A673 (cell line): ENCODE measurements at regions not wholly inside any gene's neighbourhood (a gene's known extent, or its start where the extent isn't known, plus 50 kb on each side); places are given as distances from the start of the nearest gene placed in this dataset.

Experiments
- BruUV-seq: library from RNA; stranded (reverse); fragments of 400-500 nt; replicated peaks from 2 replicates; lab custom pipeline; 2021; lab: Mats Ljungman, UMichigan
- CTCF ChIA-PET: fragments of 300-600 bp; sonication (Branson Sonifier 250); formaldehyde crosslinking; loops from one replicate; lab custom pipeline; 2022; ENCODE audit warnings: antibody characterized with exemption; lab: Charles Lee
- POLR2A ChIA-PET: fragments of 300-600 bp; sonication (Branson Sonifier 250); formaldehyde crosslinking; loops from one replicate; lab custom pipeline; 2022; ENCODE audit warnings: antibody characterized with exemption; ENCODE audit not compliant: low non-redundant PET; lab: Charles Lee
- DNase-seq: peaks from one replicate; pipeline ENCODE4 v3.0.0-alpha.2; 2015; ENCODE audit warnings: low spot score
- H3K27ac ChIP-seq: fragments of 200-600 bp; sonication (generic); 2 replicates; pipeline ENCODE4 v1.5.1; 2016; ENCODE audit warnings: mixed run types, low read depth, mild to moderate bottlenecking, mixed read lengths, antibody characterized with exemption, low read length; ENCODE audit not compliant: poor library complexity, severe bottlenecking
- H3K27me3 ChIP-seq: fragments of 200-600 bp; sonication (generic); replicated peaks from 2 replicates; pipeline ENCODE4 v1.6.1; 2017; ENCODE audit warnings: mixed run types, low read depth, mild to moderate bottlenecking, mixed read lengths, antibody characterized with exemption, low read length; ENCODE audit not compliant: insufficient read depth, poor library complexity
- H3K36me3 ChIP-seq: fragments of 200-600 bp; sonication (generic); 2 replicates; pipeline ENCODE4 v1.6.1; 2016; ENCODE audit warnings: mixed run types, mild to moderate bottlenecking, mixed read lengths, antibody characterized with exemption, low read length; ENCODE audit not compliant: insufficient read depth, poor library complexity, severe bottlenecking
- H3K4me1 ChIP-seq: fragments of 200-600 bp; sonication (generic); 2 replicates; pipeline ENCODE4 v1.6.1; 2017; ENCODE audit warnings: mixed run types, mild to moderate bottlenecking, mixed read lengths, antibody characterized with exemption, low read length; ENCODE audit not compliant: insufficient read depth, poor library complexity, severe bottlenecking
- H3K4me3 ChIP-seq: fragments of 200-600 bp; sonication (generic); 2 replicates; pipeline ENCODE4 v1.5.1; 2016; ENCODE audit warnings: low read depth, mixed run types, mild to moderate bottlenecking, mixed read lengths, low read length; ENCODE audit not compliant: poor library complexity, severe bottlenecking
- H3K9me3 ChIP-seq: fragments of 200-600 bp; sonication (generic); 2 replicates; pipeline ENCODE4 v1.6.1; 2016; ENCODE audit warnings: mixed run types, low read depth, mild to moderate bottlenecking, mixed read lengths, antibody characterized with exemption, low read length; ENCODE audit not compliant: poor library complexity, severe bottlenecking
- EZH2 ChIP-seq: fragments of 200-600 bp; sonication (generic); IDR thresholded peaks from 2 replicates; pipeline ENCODE4 v1.6.1; 2017; ENCODE audit warnings: borderline replicate concordance, low read depth, mild to moderate bottlenecking, mixed read lengths, antibody characterized with exemption, low read length; ENCODE audit not compliant: poor library complexity, severe bottlenecking
- intact Hi-C: fragments of 100-400 bp; cut with micrococcal nuclease; formaldehyde crosslinking; loops from one replicate; pipeline ENCODE4 v1.10.0; 2022; ENCODE audit not compliant: unreplicated experiment
- TF ChIP-seq, protein P1 (sequence below): fragments of 300-800, 200-600 bp; sonication (generic); conservative IDR thresholded peaks from 2 replicates; pipeline ENCODE4 v1.5.1; 2017; ENCODE audit warnings: low read depth, mild to moderate bottlenecking, antibody characterized with exemption, low read length, moderate library complexity, mixed read lengths

DNA sequence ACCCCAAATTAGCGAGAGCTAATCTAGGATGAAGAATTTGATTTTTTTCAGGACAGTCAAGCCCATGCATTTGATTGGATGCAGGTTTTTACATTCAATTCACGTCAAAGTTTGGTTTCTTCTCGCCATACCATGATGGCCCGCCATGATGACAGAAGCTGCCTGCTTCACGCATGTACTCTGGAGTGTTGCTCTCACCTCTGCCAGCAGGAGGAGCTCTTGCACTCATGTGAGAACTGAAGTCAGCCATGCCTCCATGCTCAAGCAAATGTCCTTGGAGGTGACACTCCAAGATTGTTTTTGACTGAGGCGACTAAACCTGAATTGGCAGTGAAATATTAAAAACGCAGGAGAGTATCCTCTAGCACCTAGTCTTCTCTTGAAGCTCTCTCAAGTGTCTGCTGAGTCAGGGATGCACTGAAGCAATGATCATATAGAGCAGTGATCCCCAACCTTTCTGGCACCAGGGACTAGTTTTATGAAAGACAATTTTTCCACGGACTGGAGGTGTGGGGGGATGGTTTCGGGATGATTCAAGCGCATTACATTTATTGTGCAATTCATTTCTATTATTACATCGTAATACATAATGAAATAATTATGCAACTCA, 120.9 kb downstream of the SAMMSON start:
- Histone ChIP-seq H3K27me3 (no peaks in the 10 kb centered on the region), H3K4me1 (no peaks in the 10 kb centered on the region), H3K36me3 (no peaks in the 10 kb centered on the region), H3K27ac (no peak overlapping the region), H3K9me3 (no peaks in the 10 kb centered on the region), H3K4me3 (no peak overlapping the region)
- peak; percentile 74 for DNase-seq
- POLR2A ChIA-PET: interaction anchor here (0.6 kb wide), 1 partner anchor 1535 kb away, joined by 4 read pairs; no protein-coding TSS in a partner anchor
- CTCF ChIA-PET: no interaction called here
- no peak for TF ChIP-seq EZH2
- TF ChIP-seq, protein P1, sequence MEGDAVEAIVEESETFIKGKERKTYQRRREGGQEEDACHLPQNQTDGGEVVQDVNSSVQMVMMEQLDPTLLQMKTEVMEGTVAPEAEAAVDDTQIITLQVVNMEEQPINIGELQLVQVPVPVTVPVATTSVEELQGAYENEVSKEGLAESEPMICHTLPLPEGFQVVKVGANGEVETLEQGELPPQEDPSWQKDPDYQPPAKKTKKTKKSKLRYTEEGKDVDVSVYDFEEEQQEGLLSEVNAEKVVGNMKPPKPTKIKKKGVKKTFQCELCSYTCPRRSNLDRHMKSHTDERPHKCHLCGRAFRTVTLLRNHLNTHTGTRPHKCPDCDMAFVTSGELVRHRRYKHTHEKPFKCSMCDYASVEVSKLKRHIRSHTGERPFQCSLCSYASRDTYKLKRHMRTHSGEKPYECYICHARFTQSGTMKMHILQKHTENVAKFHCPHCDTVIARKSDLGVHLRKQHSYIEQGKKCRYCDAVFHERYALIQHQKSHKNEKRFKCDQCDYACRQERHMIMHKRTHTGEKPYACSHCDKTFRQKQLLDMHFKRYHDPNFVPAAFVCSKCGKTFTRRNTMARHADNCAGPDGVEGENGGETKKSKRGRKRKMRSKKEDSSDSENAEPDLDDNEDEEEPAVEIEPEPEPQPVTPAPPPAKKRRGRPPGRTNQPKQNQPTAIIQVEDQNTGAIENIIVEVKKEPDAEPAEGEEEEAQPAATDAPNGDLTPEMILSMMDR: peak; percentile 68
- BruUV-seq: no TSS peak
- intact Hi-C loops: no loop called here

DNA sequence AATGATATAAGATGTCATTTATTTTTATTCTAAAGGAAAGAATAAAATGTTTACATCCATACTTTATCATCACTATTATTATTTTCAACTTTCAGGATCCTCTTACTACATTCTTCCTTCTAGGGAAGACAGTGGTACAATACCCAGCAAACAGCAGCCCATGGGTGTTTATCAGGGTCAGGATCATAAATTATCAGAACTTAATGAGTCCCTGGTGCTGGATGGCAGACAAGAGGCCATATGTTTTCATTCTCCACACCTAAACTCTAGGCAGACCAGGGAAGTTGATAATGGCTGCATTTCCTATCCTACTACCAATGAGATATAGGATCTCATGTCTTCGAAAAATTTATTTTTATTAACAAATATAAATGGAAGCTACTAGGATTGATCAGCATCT, 127.7 kb downstream of the SAMMSON start:
- CTCF ChIA-PET: no interaction called here
- no peaks in the 10 kb centered on the region for H3K36me3 ChIP-seq

DNA sequence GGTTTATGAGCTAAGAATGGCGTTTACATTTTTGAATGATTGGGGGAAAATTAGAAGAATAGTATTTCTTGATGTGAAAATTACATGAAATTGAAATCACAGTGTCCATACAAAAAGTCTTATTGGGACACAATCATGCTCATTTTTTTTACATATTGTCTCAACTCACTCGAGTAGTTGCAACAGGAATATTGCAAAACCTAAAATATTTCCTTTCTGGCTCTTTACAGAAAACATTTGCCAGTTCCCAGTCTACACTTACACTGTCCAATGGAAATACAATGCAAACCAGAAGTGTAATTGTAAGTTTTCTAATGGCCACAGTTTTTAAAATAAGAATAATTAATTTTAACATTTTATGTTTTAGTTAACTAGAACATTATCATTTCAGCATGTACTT, 137.8 kb downstream of the SAMMSON start:
- no peaks in the 10 kb centered on the region for H3K36me3 ChIP-seq
- no peaks in the 10 kb centered on the region for H3K27me3 ChIP-seq
- DNase-seq: no peak
- BruUV-seq: no TSS peak
- H3K4me3 ChIP-seq: no peak overlapping the region
- ChIA-PET POLR2A (no interaction called here), CTCF (no interaction called here)
- intact Hi-C loops: no loop called here
- H3K9me3 ChIP-seq: no peaks in the 10 kb centered on the region
- no peaks in the 10 kb centered on the region for H3K4me1 ChIP-seq
- no peak for TF ChIP-seq EZH2
- TF ChIP-seq, protein P1: no peak
- no peak overlapping the region for H3K27ac ChIP-seq

More for the DNA sequence above, 127.7 kb downstream of the SAMMSON start:
- Histone ChIP-seq H3K27ac (no peak overlapping the region), H3K4me3 (no peak overlapping the region), H3K9me3 (no peaks in the 10 kb centered on the region), H3K4me1 (no peaks in the 10 kb centered on the region), H3K27me3 (no peaks in the 10 kb centered on the region)
- BruUV-seq: no TSS peak
- no peak for TF ChIP-seq EZH2
- TF ChIP-seq, protein P1: no peak
- intact Hi-C loops: no loop called here
- POLR2A ChIA-PET: no interaction called here
- no peak for DNase-seq
